ENCODE measurements at regions not wholly inside any gene's neighbourhood (a gene's known extent, or its start where the extent isn't known, plus 50 kb on each side); places are given as distances from the start of the nearest gene placed in this dataset.

DNA sequence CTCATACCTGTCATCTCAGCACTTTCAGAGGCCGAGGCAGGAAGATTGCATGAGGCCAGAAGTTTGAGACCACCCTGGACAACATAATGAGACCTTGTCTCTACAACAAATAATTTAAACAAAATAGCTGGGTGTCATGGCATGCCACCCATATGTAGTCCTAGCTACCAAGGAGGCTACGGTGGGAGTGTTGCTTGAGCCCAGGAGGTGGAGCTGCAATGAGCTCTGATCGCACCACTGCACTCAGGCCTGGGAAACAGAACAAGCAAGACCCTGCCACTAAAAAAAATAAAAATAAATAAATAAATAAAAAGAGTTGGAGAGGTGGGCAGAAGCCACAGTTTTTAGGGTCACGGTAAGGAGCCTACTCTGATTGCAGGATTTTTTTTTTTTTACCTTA lies 136.0 kb downstream of the TANC2 start:
- TF ChIP-seq POLR2AphosphoS5 (IDR thresholded peaks at IDR 0.05) (no peak), SMC3 (conservative IDR thresholded peaks at IDR 0.05; ENCODE audit: poor library complexity) (no peak)
- TF ChIP-seq, protein P1, sequence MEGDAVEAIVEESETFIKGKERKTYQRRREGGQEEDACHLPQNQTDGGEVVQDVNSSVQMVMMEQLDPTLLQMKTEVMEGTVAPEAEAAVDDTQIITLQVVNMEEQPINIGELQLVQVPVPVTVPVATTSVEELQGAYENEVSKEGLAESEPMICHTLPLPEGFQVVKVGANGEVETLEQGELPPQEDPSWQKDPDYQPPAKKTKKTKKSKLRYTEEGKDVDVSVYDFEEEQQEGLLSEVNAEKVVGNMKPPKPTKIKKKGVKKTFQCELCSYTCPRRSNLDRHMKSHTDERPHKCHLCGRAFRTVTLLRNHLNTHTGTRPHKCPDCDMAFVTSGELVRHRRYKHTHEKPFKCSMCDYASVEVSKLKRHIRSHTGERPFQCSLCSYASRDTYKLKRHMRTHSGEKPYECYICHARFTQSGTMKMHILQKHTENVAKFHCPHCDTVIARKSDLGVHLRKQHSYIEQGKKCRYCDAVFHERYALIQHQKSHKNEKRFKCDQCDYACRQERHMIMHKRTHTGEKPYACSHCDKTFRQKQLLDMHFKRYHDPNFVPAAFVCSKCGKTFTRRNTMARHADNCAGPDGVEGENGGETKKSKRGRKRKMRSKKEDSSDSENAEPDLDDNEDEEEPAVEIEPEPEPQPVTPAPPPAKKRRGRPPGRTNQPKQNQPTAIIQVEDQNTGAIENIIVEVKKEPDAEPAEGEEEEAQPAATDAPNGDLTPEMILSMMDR (IDR thresholded peaks at IDR 0.05; ENCODE audit: poor library complexity, severe bottlenecking) = no peak
- TF ChIP-seq, protein P2, sequence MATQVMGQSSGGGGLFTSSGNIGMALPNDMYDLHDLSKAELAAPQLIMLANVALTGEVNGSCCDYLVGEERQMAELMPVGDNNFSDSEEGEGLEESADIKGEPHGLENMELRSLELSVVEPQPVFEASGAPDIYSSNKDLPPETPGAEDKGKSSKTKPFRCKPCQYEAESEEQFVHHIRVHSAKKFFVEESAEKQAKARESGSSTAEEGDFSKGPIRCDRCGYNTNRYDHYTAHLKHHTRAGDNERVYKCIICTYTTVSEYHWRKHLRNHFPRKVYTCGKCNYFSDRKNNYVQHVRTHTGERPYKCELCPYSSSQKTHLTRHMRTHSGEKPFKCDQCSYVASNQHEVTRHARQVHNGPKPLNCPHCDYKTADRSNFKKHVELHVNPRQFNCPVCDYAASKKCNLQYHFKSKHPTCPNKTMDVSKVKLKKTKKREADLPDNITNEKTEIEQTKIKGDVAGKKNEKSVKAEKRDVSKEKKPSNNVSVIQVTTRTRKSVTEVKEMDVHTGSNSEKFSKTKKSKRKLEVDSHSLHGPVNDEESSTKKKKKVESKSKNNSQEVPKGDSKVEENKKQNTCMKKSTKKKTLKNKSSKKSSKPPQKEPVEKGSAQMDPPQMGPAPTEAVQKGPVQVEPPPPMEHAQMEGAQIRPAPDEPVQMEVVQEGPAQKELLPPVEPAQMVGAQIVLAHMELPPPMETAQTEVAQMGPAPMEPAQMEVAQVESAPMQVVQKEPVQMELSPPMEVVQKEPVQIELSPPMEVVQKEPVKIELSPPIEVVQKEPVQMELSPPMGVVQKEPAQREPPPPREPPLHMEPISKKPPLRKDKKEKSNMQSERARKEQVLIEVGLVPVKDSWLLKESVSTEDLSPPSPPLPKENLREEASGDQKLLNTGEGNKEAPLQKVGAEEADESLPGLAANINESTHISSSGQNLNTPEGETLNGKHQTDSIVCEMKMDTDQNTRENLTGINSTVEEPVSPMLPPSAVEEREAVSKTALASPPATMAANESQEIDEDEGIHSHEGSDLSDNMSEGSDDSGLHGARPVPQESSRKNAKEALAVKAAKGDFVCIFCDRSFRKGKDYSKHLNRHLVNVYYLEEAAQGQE (IDR thresholded peaks at IDR 0.05; ENCODE audit: borderline replicate concordance) = no peak
